HG02678 (cell line): ENCODE measurements at regions not wholly inside any gene's neighbourhood (a gene's known extent, or its start where the extent isn't known, plus 50 kb on each side); places are given as distances from the start of the nearest gene placed in this dataset.
"Not testable (repeated sequence)": the region's sequence is repeated elsewhere in the genome, so short reads cannot be mapped to it uniquely, and the experiment has no call there.

ENCODE experiments used
- ATAC-seq: cut with Tn5 transposase; IDR thresholded peaks from one replicate; pipeline ENCODE4 v1.9.1; 2021; ENCODE audit warnings: mild to moderate bottlenecking, moderate library complexity; ENCODE audit not compliant: unreplicated experiment

DNA sequence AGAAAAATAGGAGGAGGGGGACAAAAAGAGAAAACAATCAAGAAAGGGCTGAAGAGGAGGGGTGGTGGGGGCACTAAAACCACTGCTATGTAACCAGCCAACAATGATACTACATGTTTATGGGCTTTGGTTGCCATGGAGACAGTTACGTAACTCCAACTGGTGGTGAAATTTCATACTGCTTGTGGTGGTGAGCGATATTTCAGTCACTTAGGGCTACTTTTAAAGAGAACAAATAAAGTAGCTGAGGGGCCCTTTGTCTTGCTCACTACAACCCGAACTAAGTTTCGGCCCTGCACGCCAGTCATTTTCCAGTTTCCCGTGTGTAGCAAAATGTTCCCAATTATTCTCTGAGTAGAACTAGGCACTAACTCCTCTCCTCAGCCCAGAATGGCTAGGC is 275.2 kb upstream of the EDA2R start:
- ATAC-seq = no peak

DNA sequence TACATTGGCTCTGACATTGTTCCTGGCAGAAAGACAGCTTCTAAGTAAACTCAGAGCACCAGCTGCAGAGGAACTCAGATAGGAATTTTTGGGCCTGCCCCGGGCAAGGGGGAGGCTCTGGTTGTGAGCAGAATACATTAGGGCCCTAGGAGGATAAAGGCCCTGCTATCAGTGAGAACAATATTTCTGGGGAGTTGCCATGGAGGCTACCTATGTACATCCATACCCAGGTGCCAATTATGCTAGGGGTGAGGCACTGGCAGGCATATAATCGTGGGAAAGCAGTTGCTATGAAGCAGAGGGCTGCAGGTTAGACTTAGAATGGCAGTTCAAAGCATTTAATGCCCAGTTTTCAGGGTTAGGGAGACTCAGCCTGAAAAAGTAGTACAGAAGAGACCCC is 273.5 kb upstream of the EDA2R start:
- ATAC-seq = no peak

DNA sequence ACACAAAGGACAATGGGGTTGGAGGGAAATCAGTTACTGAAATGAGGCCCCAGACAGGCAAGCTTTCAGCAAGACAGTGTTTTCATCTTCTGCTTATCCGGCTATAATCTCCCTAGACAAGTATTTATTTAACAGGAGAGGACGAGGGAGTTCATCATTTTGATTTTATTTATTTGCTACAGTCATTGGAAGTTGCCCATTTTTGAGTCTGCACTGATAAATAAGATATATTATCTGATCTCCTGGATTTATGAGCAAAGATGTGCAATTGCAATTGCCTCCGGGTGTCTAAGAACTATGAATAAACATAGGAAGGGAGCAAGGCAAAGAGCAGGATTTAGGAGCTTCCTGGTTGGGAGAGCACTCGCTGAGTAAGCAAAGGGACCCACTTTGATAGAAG is 263.2 kb upstream of the EDA2R start:
- ATAC-seq = no peak

DNA sequence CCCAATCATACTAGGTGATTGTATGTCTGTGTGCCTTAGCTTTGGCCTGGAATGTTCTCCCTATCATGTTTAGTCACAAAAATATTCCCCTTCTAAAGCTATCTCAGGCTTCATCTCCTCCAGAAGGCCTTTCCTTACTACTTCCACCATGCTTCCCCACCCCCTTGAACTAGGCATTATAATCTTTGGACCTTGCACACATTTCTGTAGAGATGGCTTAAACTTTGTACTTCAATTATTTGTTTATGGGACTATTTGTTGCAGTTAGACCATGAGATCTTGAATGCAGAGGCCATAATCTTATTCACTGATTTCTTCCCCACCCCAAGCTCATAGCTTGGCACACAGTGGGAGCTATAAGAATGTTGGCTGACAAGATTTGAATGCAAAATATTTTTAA is 262.0 kb upstream of the EDA2R start:
- ATAC-seq = no peak

DNA sequence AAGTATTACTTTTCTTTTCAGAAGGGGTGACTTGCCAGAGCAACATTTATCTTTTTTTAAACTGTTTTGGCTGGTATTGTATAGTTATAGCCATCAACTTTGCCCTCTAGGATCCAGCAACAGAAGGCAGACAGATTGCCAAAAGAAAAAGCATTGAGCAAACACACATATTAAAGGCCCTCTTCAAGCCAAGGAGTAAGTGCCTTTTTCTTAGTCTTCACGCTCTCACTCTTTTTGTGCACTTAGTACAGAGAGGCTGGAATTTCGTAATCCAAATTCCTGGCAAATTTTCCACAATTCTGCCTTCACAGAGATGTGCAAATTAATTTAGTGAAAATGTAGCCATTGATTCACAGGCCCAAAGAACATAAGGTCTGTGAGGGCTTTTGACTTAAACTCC is 253.1 kb upstream of the EDA2R start:
- no peak for ATAC-seq

DNA sequence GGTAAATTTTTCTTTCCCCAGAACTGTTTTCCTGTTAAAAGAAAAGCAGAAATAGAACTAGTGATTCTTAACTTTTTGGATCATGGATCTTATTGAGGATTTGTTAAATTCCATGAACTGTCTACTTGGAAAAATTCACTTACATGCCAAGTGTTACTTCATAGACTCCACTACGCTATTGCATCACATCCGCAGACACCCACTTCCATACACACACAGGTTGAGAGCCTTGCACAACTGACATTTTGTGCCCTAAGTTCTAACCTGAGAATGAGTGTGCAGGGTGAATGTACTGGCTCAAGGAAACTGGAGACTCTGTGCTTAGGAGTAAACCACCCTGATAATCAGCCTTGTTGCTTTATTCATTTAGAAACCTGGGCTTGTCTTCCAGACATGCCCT is 250.5 kb upstream of the EDA2R start:
- ATAC-seq = no peak

DNA sequence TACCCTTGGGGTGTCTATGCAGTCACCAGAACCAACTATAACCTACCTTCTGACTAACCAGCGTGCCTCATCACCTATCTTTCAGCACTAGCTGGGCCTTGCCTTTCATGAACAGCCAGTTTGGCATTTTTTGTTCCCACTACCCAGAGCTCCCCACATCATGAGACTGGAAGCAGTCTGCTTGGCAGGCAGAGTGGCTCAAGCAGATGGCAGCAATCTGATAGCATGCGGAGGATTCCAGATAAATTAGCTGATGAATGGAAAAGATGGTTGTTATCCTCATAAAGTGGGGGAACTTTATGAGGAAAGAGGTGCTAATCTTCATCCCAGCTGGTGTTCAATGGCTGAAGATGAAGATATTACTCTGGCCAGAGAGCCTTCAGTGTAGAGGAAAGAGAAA is 243.2 kb upstream of the EDA2R start:
- ATAC-seq = no peak

DNA sequence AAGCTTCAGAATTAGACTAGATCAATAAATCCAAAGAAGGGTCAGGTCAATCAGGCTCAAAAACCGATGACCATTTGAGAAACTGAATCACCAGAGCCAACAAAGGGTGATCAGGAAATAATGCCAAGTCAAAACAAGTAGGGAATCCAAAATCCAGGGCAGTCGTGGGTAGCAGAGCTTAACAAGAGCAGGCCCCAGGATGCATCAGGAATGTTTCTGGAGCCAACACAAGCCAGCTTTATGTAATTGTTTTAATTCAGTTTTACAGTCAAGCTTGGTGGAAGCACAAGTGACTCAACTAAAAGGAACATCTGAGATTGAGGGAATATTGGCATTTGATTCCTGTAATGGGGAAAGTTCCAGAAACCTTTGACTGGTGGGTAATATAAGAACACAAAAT is 237.9 kb upstream of the EDA2R start:
- ATAC-seq = no peak

DNA sequence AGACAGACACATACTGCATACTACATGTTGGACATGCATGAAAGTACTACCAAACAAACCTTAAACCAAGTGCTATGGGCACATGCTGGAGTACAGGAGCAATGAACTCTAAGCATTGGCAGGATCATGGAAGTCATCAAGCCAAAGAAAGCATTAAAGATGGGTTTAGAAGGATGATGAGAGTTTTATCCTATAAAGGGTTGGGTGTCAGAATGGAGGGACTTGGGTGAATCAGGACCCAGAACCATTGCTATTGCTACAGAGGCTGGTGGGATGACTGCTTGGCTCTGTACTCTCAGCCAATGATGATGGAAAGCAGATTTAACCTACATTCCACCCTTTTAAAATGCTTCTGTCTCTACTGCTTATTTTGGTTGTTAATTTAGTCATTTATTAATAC is 233.9 kb upstream of the EDA2R start:
- no peak for ATAC-seq

DNA sequence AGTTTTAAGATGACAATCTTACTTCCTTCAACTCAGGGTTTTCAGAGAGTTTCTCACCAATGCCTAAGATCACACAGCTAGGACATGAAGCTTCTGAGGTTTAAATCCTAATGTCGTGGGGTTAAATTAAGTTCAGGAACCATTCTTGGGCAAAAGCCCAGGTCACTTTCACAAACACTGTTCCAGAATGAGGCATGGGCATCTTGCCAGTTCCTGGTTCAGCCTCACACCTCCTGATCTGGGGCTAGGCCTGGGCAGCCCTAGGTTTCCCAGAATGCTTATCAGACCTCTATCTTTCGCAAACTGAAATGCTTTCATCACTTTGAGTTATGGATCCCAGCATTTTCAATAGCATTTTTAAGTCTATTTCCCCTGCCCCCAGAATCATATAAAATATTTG is 224.8 kb upstream of the EDA2R start:
- no peak for ATAC-seq

DNA sequence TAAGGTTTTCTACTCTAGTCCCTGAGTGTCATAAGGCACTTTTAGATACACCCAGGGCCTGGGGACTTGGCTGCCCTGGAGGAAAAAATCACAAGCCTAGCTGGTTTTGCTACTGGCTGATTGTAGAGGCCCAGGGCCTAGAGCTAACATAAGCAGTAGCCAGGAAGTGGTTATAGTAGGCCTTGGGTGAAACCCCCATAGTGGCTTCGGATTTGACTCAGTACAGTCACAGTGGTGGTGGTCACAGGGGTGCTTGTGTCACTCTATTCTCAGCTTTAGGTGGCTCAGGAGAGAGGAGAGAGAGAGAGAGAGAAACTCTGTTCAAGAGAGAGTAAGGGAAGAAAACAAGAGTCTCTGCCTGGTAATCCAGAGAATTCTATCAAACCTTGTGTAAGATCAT is 194.5 kb upstream of the EDA2R start:
- peak; percentile 98 for ATAC-seq

DNA sequence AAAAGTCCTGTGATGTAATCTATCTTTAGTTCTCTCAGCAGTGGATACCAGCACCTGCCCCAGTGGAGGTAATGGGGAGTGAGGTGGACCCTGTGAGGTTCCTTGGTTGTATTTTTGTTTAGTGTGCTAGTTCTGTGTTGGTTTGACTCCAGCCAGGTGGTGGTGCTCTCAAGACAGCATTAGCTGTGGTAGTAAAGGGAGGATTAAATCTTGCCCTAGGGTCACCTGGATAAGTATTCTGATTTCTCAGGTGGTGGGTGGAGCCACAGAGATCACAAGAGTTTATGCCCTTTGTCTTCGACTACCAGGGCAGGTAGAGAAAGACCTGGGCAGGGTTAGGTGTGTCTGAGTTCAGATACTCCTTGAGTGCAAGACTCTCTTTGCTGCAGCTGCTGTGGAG is 176.3 kb upstream of the EDA2R start:
- no peak for ATAC-seq

DNA sequence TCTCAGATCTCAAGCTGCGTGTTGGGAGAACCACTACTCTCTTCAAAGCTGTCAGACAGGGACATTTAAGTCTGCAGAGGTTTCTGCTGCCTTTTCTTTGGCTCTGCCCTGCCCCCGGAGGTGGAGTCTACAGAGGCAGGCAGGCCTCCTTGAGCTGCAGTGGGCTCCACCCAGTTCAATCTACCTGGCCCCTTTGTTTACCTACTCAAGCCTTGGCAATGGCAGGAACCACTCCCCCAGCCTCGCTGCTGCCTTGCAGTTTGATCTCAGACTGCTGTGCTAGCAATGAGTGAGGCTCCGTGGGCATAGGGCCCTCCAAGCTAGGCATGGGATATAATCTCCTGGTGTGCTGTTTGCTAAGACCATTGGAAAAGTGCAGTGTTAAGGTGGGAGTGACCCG is 155.6 kb upstream of the EDA2R start:
- not testable (repeated sequence) for ATAC-seq

DNA sequence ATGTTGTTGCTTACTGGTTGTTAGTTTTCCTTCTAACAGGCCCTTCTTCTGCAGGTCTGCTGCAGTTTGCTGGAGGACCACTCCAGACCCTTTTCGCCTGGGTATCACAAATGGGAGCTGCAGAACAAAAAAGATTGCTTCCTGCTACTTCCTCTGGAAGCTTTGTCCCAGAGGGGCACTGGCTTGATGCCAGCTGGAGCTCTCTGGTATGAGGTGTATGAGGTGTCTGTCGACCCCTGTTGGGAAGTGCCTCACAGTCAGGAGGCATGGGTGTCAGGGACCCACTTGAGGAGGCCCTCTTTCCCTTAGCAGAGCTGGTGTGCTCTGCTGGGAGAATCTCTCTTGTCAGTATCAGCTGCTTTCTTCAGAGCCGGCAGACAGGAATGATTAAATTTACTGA is 127.4 kb upstream of the EDA2R start:
- no peak for ATAC-seq

DNA sequence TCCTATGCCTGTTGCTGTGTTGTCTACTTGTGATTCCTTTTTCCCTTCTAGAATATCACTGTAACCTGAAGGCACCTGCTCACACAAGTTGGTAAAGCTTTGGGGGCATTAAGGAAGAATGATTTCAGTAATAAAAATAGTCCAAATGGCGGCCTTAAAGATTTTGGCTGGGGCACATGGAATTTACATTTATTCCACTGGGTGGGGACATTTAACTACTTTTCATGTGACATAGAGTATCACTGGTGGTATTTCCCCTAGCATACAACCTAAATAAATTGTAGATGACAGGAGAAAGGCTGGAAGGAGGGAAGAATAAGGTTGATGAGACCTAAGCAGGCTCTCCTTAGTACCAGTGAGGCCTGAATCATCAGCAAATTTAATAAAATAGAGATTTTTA is 121.8 kb upstream of the EDA2R start:
- ATAC-seq = no peak

DNA sequence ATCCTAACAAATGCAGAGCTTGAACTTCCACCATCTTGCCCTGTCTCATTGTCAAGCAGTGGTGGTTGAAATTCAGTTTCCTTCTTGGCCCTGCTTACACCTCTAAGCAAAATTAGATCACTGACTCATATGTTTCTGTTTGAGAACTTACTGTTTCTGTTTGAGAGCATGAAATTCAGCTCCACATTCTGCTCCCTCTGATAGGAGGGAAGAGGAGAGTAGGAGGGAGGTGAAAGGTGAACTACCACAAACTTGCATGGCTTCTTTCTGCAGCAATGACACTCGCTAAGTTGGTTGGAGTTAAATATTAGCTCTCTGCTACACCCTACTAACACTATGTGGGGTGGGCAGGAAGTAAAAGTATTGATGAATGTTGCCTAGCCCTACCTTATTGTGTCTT is 117.8 kb upstream of the EDA2R start:
- ATAC-seq = peak; percentile 66

DNA sequence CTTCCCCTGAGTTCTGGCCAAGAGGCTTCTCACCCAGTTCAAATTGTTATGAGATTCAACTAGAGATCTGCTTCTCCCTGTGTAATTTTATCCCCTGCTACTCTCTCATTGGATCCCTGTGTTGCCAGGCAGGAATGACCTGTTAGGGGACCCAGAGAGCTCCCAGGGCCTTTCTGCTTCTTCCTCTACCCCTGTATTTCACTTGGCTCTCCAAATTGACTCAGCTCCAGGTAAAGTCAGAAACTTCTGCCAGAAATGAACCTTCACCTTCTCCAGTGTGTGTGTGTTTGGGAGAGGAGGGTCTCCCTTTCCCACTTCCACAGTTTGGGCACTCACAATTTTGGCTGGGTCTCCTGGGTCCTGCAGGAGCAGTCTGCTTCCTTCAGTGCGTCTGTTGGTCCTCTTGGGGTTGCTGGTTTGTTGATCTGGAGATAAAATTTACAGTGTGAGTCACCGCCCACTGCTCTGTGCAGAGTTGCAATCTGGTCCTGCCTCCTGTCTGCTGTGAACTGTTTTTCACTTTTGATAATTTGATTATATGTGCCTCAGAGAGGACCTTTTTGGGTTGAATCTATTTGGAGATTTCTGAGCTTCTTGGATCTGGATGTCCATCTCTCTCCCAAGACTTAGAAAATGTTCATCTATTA is 112.4 kb upstream of the EDA2R start:
- no peak for ATAC-seq

DNA sequence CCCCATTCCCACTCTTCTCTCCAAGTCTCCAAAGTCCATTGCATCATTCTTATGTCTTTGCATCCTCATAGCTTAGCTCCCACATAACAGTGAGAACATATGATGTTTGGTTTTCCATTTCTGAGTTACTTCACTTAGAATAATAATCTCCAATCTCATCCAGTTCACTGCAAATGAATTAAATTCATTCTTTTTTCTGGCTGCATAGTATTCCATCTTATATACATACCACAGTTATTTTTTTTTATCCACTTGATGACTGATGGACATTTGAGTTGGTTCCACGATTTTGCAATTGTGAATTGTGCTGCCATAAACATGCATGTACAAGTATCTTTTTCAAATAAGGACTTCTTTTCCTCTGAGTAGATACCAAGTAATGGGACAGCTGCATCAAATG is 105.6 kb upstream of the EDA2R start:
- ATAC-seq = not testable (repeated sequence)

DNA sequence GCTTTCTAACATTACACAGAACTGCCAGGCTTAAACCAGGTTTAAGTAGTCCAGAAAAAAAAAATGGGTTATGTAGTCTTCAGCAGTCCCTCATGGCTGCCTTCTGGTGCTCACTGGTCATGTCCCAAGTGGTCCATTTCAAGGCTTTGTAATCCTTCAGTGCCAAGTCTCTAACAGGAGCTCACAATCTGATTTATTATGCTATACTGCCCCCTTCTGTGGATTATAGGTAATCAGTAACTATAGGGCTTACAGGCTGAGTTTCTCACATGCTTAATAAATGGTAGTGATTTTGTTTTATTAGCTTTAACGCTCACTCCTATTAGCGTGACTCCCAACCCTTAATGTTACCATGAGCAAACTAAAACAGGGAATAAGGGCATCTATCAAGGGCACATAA is 92.5 kb upstream of the EDA2R start:
- ATAC-seq = peak; percentile 49

DNA sequence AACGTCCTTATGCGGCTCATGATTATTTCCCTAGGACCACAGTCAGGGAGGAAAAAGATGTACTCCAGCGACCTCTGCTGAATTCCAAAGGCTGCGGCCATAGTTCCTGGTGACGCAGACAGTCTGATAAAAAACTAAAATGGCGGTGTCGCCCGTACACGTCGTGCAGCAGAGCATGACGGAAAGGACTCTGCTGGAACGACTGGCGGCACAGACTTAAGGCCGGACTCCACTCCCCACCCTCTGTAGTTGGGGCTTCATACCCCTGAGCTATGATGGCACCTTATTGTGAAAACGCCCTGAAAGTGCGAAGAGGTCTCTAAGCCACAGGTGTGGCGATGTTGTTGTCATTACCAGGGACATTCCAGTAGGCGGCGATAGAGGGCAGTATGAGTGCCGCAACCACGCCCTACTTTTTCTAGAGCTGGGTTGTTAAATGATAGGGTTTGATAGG is 90.0 kb upstream of the EDA2R start:
- peak; percentile 76 for ATAC-seq

DNA sequence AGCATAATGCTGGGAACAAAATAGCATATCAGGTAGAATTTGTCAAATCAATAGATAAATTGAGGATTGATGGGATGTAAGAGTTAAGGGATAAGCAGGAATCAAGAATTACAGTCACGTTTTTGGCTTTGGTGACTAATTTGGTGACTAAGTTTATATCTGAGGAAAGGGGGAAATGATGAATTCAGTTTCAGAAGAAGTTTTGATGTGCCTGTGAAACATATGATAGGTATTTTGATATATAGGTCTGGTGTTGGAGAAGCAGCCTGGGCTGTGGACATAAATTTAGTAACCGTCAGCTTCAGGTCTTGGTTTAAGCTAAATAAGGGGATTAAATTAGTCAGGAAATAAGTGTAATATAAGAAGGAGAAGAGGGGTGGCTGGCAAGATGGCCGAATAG is 79.0 kb upstream of the EDA2R start:
- no peak for ATAC-seq

DNA sequence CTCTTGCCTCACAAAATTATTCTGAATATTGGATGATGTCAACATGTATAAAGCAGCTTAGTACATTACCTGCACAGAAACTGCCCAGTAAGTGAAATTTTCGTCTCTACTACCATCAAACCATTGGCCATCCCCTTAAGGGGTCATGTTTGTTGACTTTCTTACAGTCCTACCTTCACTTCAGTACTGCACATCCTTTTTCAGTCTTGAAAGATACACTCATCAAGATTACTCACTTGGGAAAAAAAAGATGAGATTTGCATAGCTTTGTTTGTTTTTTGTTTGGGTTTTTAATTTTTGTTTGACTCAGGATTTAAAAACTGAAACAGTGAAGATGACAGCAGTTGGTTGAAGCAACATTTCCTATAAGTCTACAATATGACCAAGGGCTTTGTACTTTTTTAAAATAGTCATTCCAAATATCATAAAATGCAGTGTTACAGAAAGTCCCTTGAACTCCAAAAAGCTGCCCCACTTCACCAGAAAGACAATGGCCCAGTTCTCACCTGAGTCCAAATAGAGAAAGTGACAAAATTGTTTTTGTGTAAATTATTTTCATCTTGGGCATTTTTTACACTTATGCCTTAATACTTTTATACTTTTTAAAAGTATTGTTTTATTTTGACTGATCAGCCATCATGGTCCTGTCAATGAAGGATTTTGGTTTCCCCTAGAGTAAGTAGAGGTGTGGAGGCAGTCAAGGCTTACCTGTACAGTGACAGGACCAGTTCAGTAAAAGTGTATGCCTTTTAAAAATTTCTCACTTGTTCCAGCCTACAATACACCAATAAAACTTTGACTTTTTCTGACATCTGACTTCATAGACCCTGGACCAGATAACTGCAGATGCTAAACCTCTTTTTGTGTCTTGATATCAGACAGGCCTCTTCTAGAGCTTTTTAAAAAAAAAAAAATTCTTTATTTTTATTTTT is 59.7 kb upstream of the EDA2R start:
- ATAC-seq = no peak
